SK-N-SH (cell line): ENCODE measurements at regions not wholly inside any gene's neighbourhood (a gene's known extent, or its start where the extent isn't known, plus 50 kb on each side); places are given as distances from the start of the nearest gene placed in this dataset.

Experiments used
- CTCF ChIA-PET: fragments of 300-600, 350-600 bp; formaldehyde crosslinking; extraction: SDS; loops from one replicate; lab custom pipeline; 2021; lab: Yijun Ruan, JAX
- POLR2A ChIA-PET: fragments of 350-600 bp; sonication (Branson Sonifier 250); formaldehyde crosslinking; extraction: SDS; loops from one replicate; lab custom pipeline; 2020; ENCODE audit warnings: antibody characterized with exemption, inconsistent platforms; lab: Yijun Ruan, JAX
- DNase-seq: peaks from one replicate; pipeline ENCODE4 v3.0.0; 2012
- H2AFZ ChIP-seq: fragments of 200-600 bp; sonication (generic); 2 replicates; pipeline ENCODE4 v1.8.1; 2016; ENCODE audit warnings: antibody characterized with exemption, mild to moderate bottlenecking, low read depth
- H3F3A ChIP-seq: fragments of 200-600 bp; sonication (generic); replicated peaks from 2 replicates; pipeline ENCODE3; 2016; ENCODE audit warnings: antibody characterized with exemption, mild to moderate bottlenecking; ENCODE audit not compliant: insufficient read depth
- H3K27ac ChIP-seq, 2 experiments: fragments of 200-500 bp in 1 of 2; fragments of 200-600 bp in 1 of 2; sonication (Bioruptor generic) in 1 of 2; sonication (generic), shearing (Covaris generic) in 1 of 2; 2 replicates each; pipeline versions ENCODE4 v1.5.1 to v1.6.1; 2014 to 2016; ENCODE audit warnings: low read depth in 2 of 2, inconsistent platforms in 1 of 2, low read length in 1 of 2, mild to moderate bottlenecking in 1 of 2, mixed read lengths in 1 of 2
- H3K27me3 ChIP-seq: fragments of 200-600 bp; sonication (generic), shearing (Covaris generic); 2 replicates; pipeline ENCODE4 v1.6.1; 2016; ENCODE audit warnings: mixed run types; ENCODE audit not compliant: insufficient read depth
- H3K36me3 ChIP-seq, 2 experiments: fragments of 200-500 bp in 1 of 2; fragments of 200-600 bp in 1 of 2; sonication (Bioruptor generic) in 1 of 2; sonication (generic) in 1 of 2; replicated peaks in 1 of 2; 2 replicates each; pipeline versions ENCODE3 to v1.5.1; 2014 to 2016; ENCODE audit warnings: low read length in 1 of 2, mild to moderate bottlenecking in 1 of 2; ENCODE audit not compliant: insufficient read depth in 2 of 2, control insufficient read depth in 1 of 2
- H3K4me1 ChIP-seq, 2 experiments: fragments of 200-500 bp in 1 of 2; fragments of 200-600 bp in 1 of 2; sonication (Bioruptor generic) in 1 of 2; sonication (generic), shearing (Covaris generic) in 1 of 2; 2 replicates each; pipeline versions ENCODE4 v1.5.1 to v1.6.1; 2014 to 2016; ENCODE audit warnings: low read depth in 1 of 2, low read length in 1 of 2, mixed run types in 1 of 2; ENCODE audit not compliant: insufficient read depth in 2 of 2, control insufficient read depth in 1 of 2
- H3K4me2 ChIP-seq: fragments of 200-600 bp; sonication (generic), shearing (Covaris generic); 2 replicates; pipeline ENCODE4 v1.6.1; 2017; ENCODE audit warnings: mixed run types
- H3K4me3 ChIP-seq, 2 experiments: fragments of 200-500 bp in 1 of 2; fragments of 200-600 bp in 1 of 2; sonication (Bioruptor generic) in 1 of 2; sonication (generic), shearing (Covaris generic) in 1 of 2; 2 replicates each; pipeline versions ENCODE4 v1.5.1 to v1.8.1; 2014 to 2016; ENCODE audit warnings: low read depth in 2 of 2, inconsistent platforms in 1 of 2, low read length in 1 of 2, mild to moderate bottlenecking in 1 of 2, mixed read lengths in 1 of 2, moderate library complexity in 1 of 2
- H3K79me2 ChIP-seq: fragments of 200-600 bp; sonication (generic); 2 replicates; pipeline ENCODE4 v1.8.1; 2017; ENCODE audit warnings: mild to moderate bottlenecking; ENCODE audit not compliant: insufficient read depth
- H3K9ac ChIP-seq: fragments of 200-600 bp; sonication (generic); 2 replicates; pipeline ENCODE4 v1.6.1; 2017; ENCODE audit warnings: mixed run types
- H3K9me2 ChIP-seq: fragments of 200-600 bp; sonication (generic); 2 replicates; pipeline ENCODE4 v1.6.1; 2017; ENCODE audit warnings: mixed run types
- H3K9me3 ChIP-seq: fragments of 200-600 bp; sonication (generic); 2 replicates; pipeline ENCODE4 v1.6.1; 2017; ENCODE audit warnings: mixed run types, mild to moderate bottlenecking, moderate library complexity
- H4K20me1 ChIP-seq: fragments of 200-600 bp; sonication (generic); 2 replicates; pipeline ENCODE4 v1.6.1; 2017; ENCODE audit warnings: mild to moderate bottlenecking, mixed run types; ENCODE audit not compliant: insufficient read depth
- CHD2 ChIP-seq: fragments of 150-350 bp; IDR thresholded peaks from 2 replicates; pipeline ENCODE4 v1.6.1; 2018; ENCODE audit warnings: low read length; ENCODE audit not compliant: partially characterized antibody
- EP300 ChIP-seq, 2 experiments: IDR thresholded peaks; 2 replicates each; pipeline versions ENCODE4 v1.4.0 to v1.6.1; 2012; ENCODE audit warnings: borderline replicate concordance in 1 of 2, low read depth in 1 of 2, low read length in 1 of 2
- EZH2phosphoT487 ChIP-seq: fragments of 200-600 bp; sonication (generic); IDR thresholded peaks from 2 replicates; pipeline ENCODE4 v1.6.1; 2017; ENCODE audit warnings: low read depth, mixed run types, mild to moderate bottlenecking, antibody characterized with exemption, moderate library complexity, borderline replicate concordance
- FOSL2 ChIP-seq: IDR thresholded peaks from 2 replicates; pipeline ENCODE4 v1.4.0; 2012; ENCODE audit warnings: low read depth, mild to moderate bottlenecking, moderate library complexity, borderline replicate concordance
- FOXJ3 ChIP-seq: sonication (generic); formaldehyde crosslinking; IDR thresholded peaks from 2 replicates; pipeline ENCODE4 v1.5.1; 2020; ENCODE audit warnings: mild to moderate bottlenecking, missing genetic modification reagents
- FOXM1 ChIP-seq: IDR thresholded peaks from 2 replicates; pipeline ENCODE4 v1.4.0; 2012; ENCODE audit warnings: low read depth, mild to moderate bottlenecking
- JUND ChIP-seq: IDR thresholded peaks from 2 replicates; pipeline ENCODE4 v1.4.0; 2012
- NRF1 ChIP-seq: IDR thresholded peaks from 2 replicates; pipeline ENCODE4 v1.6.1; 2012; ENCODE audit warnings: low read depth, mild to moderate bottlenecking, low read length
- RAD21 ChIP-seq: IDR thresholded peaks from 2 replicates; pipeline ENCODE4 v1.6.1; 2012; ENCODE audit warnings: mild to moderate bottlenecking, low read length
- RFX5 ChIP-seq: IDR thresholded peaks from 2 replicates; pipeline ENCODE4 v1.6.1; 2012; ENCODE audit warnings: mild to moderate bottlenecking, improper control_type of control experiment, low read length
- SMC3 ChIP-seq: IDR thresholded peaks from 2 replicates; pipeline ENCODE4 v1.6.1; 2012; ENCODE audit warnings: low read depth, low read length, improper control_type of control experiment
- TAF1 ChIP-seq: IDR thresholded peaks from 2 replicates; pipeline ENCODE4 v1.6.1; 2012; ENCODE audit warnings: low read depth, mild to moderate bottlenecking, low read length, moderate library complexity, borderline replicate concordance
- TEAD4 ChIP-seq: IDR thresholded peaks from 2 replicates; pipeline ENCODE4 v1.4.0; 2012; ENCODE audit warnings: mild to moderate bottlenecking, borderline replicate concordance; ENCODE audit not compliant: insufficient read depth
- USF1 ChIP-seq: IDR thresholded peaks from 2 replicates; pipeline ENCODE4 v1.4.0; 2012; ENCODE audit warnings: low read depth, borderline replicate concordance
- WGBS: methylation state at CpG from one replicate; pipeline ENCODE4 v1.1.6; 2017; ENCODE audit warnings: low lambda C conversion rate; 5-methylcytosine and 5-hydroxymethylcytosine counted together
- TF ChIP-seq, protein P1 (sequence below): fragments of 150-350 bp; IDR thresholded peaks from 2 replicates; pipeline ENCODE4 v1.6.1; 2016; ENCODE audit warnings: mild to moderate bottlenecking, low read depth, low read length
- TF ChIP-seq, protein P2 (sequence below): IDR thresholded peaks from 2 replicates; pipeline ENCODE4; 2012
- TF ChIP-seq, protein P3 (sequence below): IDR thresholded peaks from 2 replicates; pipeline ENCODE4 v1.4.0; 2012; ENCODE audit warnings: low read depth, borderline replicate concordance
- TF ChIP-seq, protein P4 (sequence below): fragments of 150-350 bp; IDR thresholded peaks from 2 replicates; pipeline ENCODE4 v1.6.1; 2017; ENCODE audit warnings: antibody characterized with exemption, low read length, low read depth, borderline replicate concordance

GRCh38 chr4:126441173-126442035, 1126.6 kb downstream of the FAT4 start:
- Histone ChIP-seq H3K4me1 (peaks cover 0 to 4% of the 10 kb centered on the region in 2 experiments; a peak in 2 of 4 replicates), H3F3A (no peaks in the 10 kb centered on the region), H2AFZ (no peak overlapping the region), H3K4me3 (no peak overlapping the region), H3K9me3 (no peaks in the 10 kb centered on the region), H3K9ac (no peak overlapping the region), H3K27ac (no peak overlapping the region), H3K4me2 (no peak overlapping the region), H3K27me3 (no peaks in the 10 kb centered on the region), H3K36me3 (no peaks in the 10 kb centered on the region), H4K20me1 (no peaks in the 10 kb centered on the region), H3K79me2 (no peaks in the 10 kb centered on the region), H3K9me2 (no peaks in the 10 kb centered on the region)
- CTCF ChIA-PET = interaction anchor here (1.0 kb wide), 1 partner anchor 317 kb away, joined by 3 read pairs; no protein-coding TSS in a partner anchor
- TF ChIP-seq SMC3 (no peak), RAD21 (no peak), TAF1 (no peak), NRF1 (no peak), USF1 (no peak), FOSL2 (no peak), FOXM1 (no peak), FOXJ3 (CRISPR knock-in tag) (no peak), JUND (no peak), RFX5 (no peak), EZH2phosphoT487 (no peak), TEAD4 (no peak), CHD2 (no peak), EP300 (IDR thresholded peaks at IDR 0.05; ENCODE audit: borderline replicate concordance in 1 of 2, low read depth in 1 of 2, low read length in 1 of 2) (no peak)
- TF ChIP-seq, protein P1, sequence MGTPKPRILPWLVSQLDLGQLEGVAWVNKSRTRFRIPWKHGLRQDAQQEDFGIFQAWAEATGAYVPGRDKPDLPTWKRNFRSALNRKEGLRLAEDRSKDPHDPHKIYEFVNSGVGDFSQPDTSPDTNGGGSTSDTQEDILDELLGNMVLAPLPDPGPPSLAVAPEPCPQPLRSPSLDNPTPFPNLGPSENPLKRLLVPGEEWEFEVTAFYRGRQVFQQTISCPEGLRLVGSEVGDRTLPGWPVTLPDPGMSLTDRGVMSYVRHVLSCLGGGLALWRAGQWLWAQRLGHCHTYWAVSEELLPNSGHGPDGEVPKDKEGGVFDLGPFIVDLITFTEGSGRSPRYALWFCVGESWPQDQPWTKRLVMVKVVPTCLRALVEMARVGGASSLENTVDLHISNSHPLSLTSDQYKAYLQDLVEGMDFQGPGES = no peak
- TF ChIP-seq, protein P2, sequence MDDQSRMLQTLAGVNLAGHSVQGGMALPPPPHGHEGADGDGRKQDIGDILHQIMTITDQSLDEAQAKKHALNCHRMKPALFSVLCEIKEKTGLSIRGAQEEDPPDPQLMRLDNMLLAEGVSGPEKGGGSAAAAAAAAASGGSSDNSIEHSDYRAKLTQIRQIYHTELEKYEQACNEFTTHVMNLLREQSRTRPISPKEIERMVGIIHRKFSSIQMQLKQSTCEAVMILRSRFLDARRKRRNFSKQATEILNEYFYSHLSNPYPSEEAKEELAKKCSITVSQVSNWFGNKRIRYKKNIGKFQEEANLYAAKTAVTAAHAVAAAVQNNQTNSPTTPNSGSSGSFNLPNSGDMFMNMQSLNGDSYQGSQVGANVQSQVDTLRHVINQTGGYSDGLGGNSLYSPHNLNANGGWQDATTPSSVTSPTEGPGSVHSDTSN = no peak
- TF ChIP-seq, protein P3, sequence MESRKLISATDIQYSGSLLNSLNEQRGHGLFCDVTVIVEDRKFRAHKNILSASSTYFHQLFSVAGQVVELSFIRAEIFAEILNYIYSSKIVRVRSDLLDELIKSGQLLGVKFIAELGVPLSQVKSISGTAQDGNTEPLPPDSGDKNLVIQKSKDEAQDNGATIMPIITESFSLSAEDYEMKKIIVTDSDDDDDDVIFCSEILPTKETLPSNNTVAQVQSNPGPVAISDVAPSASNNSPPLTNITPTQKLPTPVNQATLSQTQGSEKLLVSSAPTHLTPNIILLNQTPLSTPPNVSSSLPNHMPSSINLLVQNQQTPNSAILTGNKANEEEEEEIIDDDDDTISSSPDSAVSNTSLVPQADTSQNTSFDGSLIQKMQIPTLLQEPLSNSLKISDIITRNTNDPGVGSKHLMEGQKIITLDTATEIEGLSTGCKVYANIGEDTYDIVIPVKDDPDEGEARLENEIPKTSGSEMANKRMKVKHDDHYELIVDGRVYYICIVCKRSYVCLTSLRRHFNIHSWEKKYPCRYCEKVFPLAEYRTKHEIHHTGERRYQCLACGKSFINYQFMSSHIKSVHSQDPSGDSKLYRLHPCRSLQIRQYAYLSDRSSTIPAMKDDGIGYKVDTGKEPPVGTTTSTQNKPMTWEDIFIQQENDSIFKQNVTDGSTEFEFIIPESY = no peak
- TF ChIP-seq, protein P4, sequence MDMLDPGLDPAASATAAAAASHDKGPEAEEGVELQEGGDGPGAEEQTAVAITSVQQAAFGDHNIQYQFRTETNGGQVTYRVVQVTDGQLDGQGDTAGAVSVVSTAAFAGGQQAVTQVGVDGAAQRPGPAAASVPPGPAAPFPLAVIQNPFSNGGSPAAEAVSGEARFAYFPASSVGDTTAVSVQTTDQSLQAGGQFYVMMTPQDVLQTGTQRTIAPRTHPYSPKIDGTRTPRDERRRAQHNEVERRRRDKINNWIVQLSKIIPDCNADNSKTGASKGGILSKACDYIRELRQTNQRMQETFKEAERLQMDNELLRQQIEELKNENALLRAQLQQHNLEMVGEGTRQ = no peak
- DNase-seq = no peak
- POLR2A ChIA-PET = interaction anchor here (0.6 kb wide), 1 partner anchor 480 kb away, joined by 3 read pairs; no protein-coding TSS in a partner anchor
- WGBS = 83% methylated on average over 4 of the region's 4 CpGs
